Endothelial cell of umbilical vein (primary cell): ENCODE measurements at regions not wholly inside any gene's neighbourhood (a gene's known extent, or its start where the extent isn't known, plus 50 kb on each side); places are given as distances from the start of the nearest gene placed in this dataset.

Experiments used
- BruUV-seq: library from RNA; stranded (reverse); fragments of 400-500 nt; replicated peaks from 2 replicates; lab custom pipeline; 2021; lab: Mats Ljungman, UMichigan
- CTCF ChIA-PET: fragments of 300-600, 350-600 bp; sonication (Branson Sonifier 250); formaldehyde crosslinking; loops from one replicate; lab custom pipeline; 2021; ENCODE audit warnings: antibody characterized with exemption, inconsistent platforms; lab: Charles Lee
- POLR2A ChIA-PET: fragments of 300-600, 350-600 bp; sonication (Branson Sonifier 250); formaldehyde crosslinking; loops from one replicate; lab custom pipeline; 2021; ENCODE audit warnings: antibody characterized with exemption, inconsistent platforms; lab: Charles Lee
- DNase-seq: peaks from one replicate; pipeline ENCODE4 v3.0.0-alpha.2; 2011; ENCODE audit warnings: low read depth, low spot score
- FAIRE-seq: peaks from 2 replicates; lab custom pipeline; 2011; peaks lifted over from hg19 to GRCh38; lab: Jason Lieb, UNC
- H2AFZ ChIP-seq: 2 replicates; pipeline ENCODE4 v1.6.0; 2012; ENCODE audit warnings: low read depth, low read length, control low read depth, inconsistent platforms
- H3K27ac ChIP-seq: 2 replicates; pipeline ENCODE4 v1.5.1; 2011; ENCODE audit warnings: low read depth, mild to moderate bottlenecking, control low read depth, low read length, moderate library complexity; ENCODE audit not compliant: insufficient read depth
- H3K27me3 ChIP-seq, 2 experiments: 2 replicates each; pipeline versions ENCODE4 v1.6.0 to v1.6.1; 2011; ENCODE audit warnings: low read length in 2 of 2, mixed read lengths in 1 of 2; ENCODE audit not compliant: control insufficient read depth in 2 of 2, insufficient read depth in 2 of 2
- H3K36me3 ChIP-seq, 2 experiments: 2 replicates in 1 of 2; 3 replicates in 1 of 2; pipeline ENCODE4 v1.5.1; 2011; ENCODE audit warnings: low read length in 2 of 2, mild to moderate bottlenecking in 1 of 2, moderate library complexity in 1 of 2; ENCODE audit not compliant: control insufficient read depth in 2 of 2, insufficient read depth in 2 of 2; ENCODE audit errors: extremely low read depth in 1 of 2
- H3K4me1 ChIP-seq: 3 replicates; pipeline ENCODE4 v1.5.1; 2011; ENCODE audit warnings: mild to moderate bottlenecking, low read length; ENCODE audit not compliant: control insufficient read depth, insufficient read depth; ENCODE audit errors: extremely low read depth
- H3K4me2 ChIP-seq: 2 replicates; pipeline ENCODE4 v1.6.1; 2011; ENCODE audit warnings: low read length, control low read depth, mixed read lengths; ENCODE audit not compliant: insufficient read depth
- H3K4me3 ChIP-seq, 3 experiments: fragments of 200-600 bp in 1 of 3; sonication (generic), shearing (Covaris generic) in 1 of 3; replicated peaks in 1 of 3; 2 replicates each; pipeline ENCODE4 v1.5.1; 2011 to 2016; ENCODE audit warnings: control low read depth in 3 of 3, low read length in 3 of 3, mild to moderate bottlenecking in 2 of 3, inconsistent platforms in 1 of 3, low read depth in 1 of 3, moderate library complexity in 1 of 3; ENCODE audit not compliant: insufficient read depth in 1 of 3
- H3K79me2 ChIP-seq: 2 replicates; pipeline ENCODE4 v1.6.0; 2012; ENCODE audit warnings: low read length, inconsistent platforms; ENCODE audit not compliant: control insufficient read depth, insufficient read depth
- H3K9ac ChIP-seq: replicated peaks from 2 replicates; pipeline ENCODE3; 2011; ENCODE audit warnings: low read length, control low read depth; ENCODE audit not compliant: insufficient read depth; ENCODE audit errors: extremely low read depth
- H3K9me1 ChIP-seq: replicated peaks from 3 replicates; pipeline ENCODE4 v1.6.0; 2011; ENCODE audit warnings: mild to moderate bottlenecking, low read length; ENCODE audit not compliant: control insufficient read depth, insufficient read depth; ENCODE audit errors: extremely low read depth
- H3K9me3 ChIP-seq: replicated peaks from 2 replicates; pipeline ENCODE4 v1.5.1; 2012; ENCODE audit warnings: low read length, inconsistent platforms; ENCODE audit not compliant: control insufficient read depth, insufficient read depth
- H4K20me1 ChIP-seq: replicated peaks from 2 replicates; pipeline ENCODE3; 2011; ENCODE audit warnings: mild to moderate bottlenecking, low read length; ENCODE audit not compliant: control insufficient read depth, insufficient read depth; ENCODE audit errors: extremely low read depth
- CTCF ChIP-seq, 2 donors: IDR thresholded peaks; 1 replicate in 1 of 2; 2 replicates in 1 of 2; pipeline ENCODE4 v1.5.1; 2011; ENCODE audit warnings: low read length in 2 of 2, mild to moderate bottlenecking in 2 of 2, moderate library complexity in 2 of 2, control low read depth in 1 of 2, inconsistent platforms in 1 of 2, low read depth in 1 of 2; ENCODE audit not compliant: insufficient read depth in 1 of 2; ENCODE audit errors: extremely low read depth in 1 of 2
- EZH2 ChIP-seq: IDR thresholded peaks from 2 replicates; pipeline ENCODE4 v1.6.1; 2012; ENCODE audit warnings: borderline replicate concordance, low read depth, mild to moderate bottlenecking, moderate library complexity, low read length, inconsistent platforms; ENCODE audit not compliant: severe bottlenecking
- FOS ChIP-seq: IDR thresholded peaks from 2 replicates; pipeline ENCODE4 v1.6.1; 2011; ENCODE audit warnings: mild to moderate bottlenecking, low read length, moderate library complexity, borderline replicate concordance; ENCODE audit not compliant: insufficient read depth
- GATA2 ChIP-seq: IDR thresholded peaks from 2 replicates; pipeline ENCODE4 v1.7.0; 2011; ENCODE audit warnings: low read depth, mild to moderate bottlenecking, moderate library complexity, mixed read lengths, low read length; ENCODE audit not compliant: insufficient read length, insufficient read depth
- JUN ChIP-seq: IDR thresholded peaks from 2 replicates; pipeline ENCODE4 v1.6.1; 2011; ENCODE audit warnings: borderline replicate concordance, low read depth; ENCODE audit not compliant: insufficient read length, insufficient read depth
- MAX ChIP-seq: IDR thresholded peaks from 2 replicates; pipeline ENCODE4 v1.6.1; 2011; ENCODE audit not compliant: insufficient read depth, insufficient read length
- MYC ChIP-seq: IDR thresholded peaks from one replicate; pipeline ENCODE4 v1.6.1; 2011; ENCODE audit warnings: mild to moderate bottlenecking, low read depth, low read length
- POLR2A ChIP-seq: IDR thresholded peaks from 2 replicates; pipeline ENCODE4 v1.6.1; 2012; ENCODE audit warnings: low read depth, mild to moderate bottlenecking, control low read depth, low read length
- POLR2AphosphoS5 ChIP-seq: IDR thresholded peaks from 2 replicates; pipeline ENCODE4 v1.6.1; 2012; ENCODE audit warnings: low read depth, mild to moderate bottlenecking, control low read depth, low read length, moderate library complexity; ENCODE audit not compliant: insufficient read depth
- dilution Hi-C: fragments of 300-500 bp; cut with MboI; formaldehyde crosslinking; loops from one replicate; pipeline ENCODE4 v1.15.0; 2019; ENCODE audit warnings: low sequenced_read_pairs; ENCODE audit not compliant: extremely low pct_ligation_motif_present
- intact Hi-C: fragments of 100-400 bp; cut with micrococcal nuclease; formaldehyde crosslinking; loops from one replicate; pipeline ENCODE4 v1.10.0; 2022

GRCh38 chr9:90176901-90177300, 465.7 kb downstream of the DIRAS2 start:
- no peak overlapping the region for H2AFZ ChIP-seq
- no peaks in the 10 kb centered on the region for H3K79me2 ChIP-seq
- no peak for FAIRE-seq
- no peaks in the 10 kb centered on the region for H4K20me1 ChIP-seq
- intact Hi-C loops, result no loop called here
- ChIA-PET CTCF (no interaction called here), POLR2A (no interaction called here)
- no peak overlapping the region for H3K27ac ChIP-seq
- no peak overlapping the region for H3K4me3 ChIP-seq
- no peaks in the 10 kb centered on the region for H3K27me3 ChIP-seq
- no peak overlapping the region for H3K9ac ChIP-seq
- no TSS peak for BruUV-seq
- DNase-seq, result no peak
- H3K4me1 ChIP-seq, result no peaks in the 10 kb centered on the region
- TF ChIP-seq MAX, result no peak
- no peak for TF ChIP-seq POLR2A
- no peak for TF ChIP-seq MYC
- TF ChIP-seq FOS, result no peak
- no peak for TF ChIP-seq JUN
- TF ChIP-seq EZH2, result no peak
- no peak for TF ChIP-seq GATA2
- no peak for TF ChIP-seq CTCF (IDR thresholded peaks at IDR 0.05; ENCODE audit: extremely low read depth in 1 of 2, insufficient read depth in 1 of 2, low read depth in 1 of 2, low read length in 2 of 2)
- no peak for TF ChIP-seq POLR2AphosphoS5
- dilution Hi-C loops, result no loop called here
- no peak overlapping the region for H3K4me2 ChIP-seq
- no peaks in the 10 kb centered on the region for H3K9me1 ChIP-seq
- no peaks in the 10 kb centered on the region for H3K9me3 ChIP-seq
- no peaks in the 10 kb centered on the region for H3K36me3 ChIP-seq
